DOHH2 (cell line): ENCODE measurements at regions not wholly inside any gene's neighbourhood (a gene's known extent, or its start where the extent isn't known, plus 50 kb on each side); places are given as distances from the start of the nearest gene placed in this dataset.

Experiments used
- EZH2phosphoT487 ChIP-seq: fragments of 200-600 bp; sonication (generic); IDR thresholded peaks from 2 replicates; pipeline ENCODE4 v1.6.1; 2017; ENCODE audit warnings: borderline replicate concordance, mild to moderate bottlenecking, antibody characterized with exemption, low read length, moderate library complexity, mixed read lengths
- TF ChIP-seq, protein P1 (sequence below): fragments of 200-600 bp; sonication (generic); IDR thresholded peaks from one replicate; pipeline ENCODE4 v1.5.1; 2014; ENCODE audit warnings: antibody characterized with exemption, mild to moderate bottlenecking, low read depth, low read length; ENCODE audit not compliant: poor library complexity, severe bottlenecking

DNA sequence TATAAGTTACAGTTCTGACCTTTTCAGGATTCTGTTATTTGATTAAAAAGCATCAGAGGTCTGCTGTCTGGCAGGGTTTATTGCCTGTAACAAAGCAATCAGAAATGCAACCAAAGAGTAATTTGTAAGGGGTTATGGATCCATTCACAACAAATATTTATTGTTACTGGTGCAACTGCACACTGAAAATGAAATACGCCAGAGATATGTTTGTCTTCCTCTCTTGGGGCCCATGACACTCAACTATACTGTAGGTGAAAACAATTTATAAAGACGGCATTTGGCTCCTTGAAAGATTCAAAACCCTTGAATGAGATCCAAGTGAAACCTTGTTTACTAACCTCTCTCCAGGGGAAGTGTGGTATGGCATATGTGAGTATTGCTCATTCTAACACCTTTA is 452.2 kb downstream of the MBD2 start:
- TF ChIP-seq, protein P1, sequence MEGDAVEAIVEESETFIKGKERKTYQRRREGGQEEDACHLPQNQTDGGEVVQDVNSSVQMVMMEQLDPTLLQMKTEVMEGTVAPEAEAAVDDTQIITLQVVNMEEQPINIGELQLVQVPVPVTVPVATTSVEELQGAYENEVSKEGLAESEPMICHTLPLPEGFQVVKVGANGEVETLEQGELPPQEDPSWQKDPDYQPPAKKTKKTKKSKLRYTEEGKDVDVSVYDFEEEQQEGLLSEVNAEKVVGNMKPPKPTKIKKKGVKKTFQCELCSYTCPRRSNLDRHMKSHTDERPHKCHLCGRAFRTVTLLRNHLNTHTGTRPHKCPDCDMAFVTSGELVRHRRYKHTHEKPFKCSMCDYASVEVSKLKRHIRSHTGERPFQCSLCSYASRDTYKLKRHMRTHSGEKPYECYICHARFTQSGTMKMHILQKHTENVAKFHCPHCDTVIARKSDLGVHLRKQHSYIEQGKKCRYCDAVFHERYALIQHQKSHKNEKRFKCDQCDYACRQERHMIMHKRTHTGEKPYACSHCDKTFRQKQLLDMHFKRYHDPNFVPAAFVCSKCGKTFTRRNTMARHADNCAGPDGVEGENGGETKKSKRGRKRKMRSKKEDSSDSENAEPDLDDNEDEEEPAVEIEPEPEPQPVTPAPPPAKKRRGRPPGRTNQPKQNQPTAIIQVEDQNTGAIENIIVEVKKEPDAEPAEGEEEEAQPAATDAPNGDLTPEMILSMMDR = no peak
- no peak for TF ChIP-seq EZH2phosphoT487
